Uterus (tissue), 3 donors: ENCODE measurements at regions not wholly inside any gene's neighbourhood (a gene's known extent, or its start where the extent isn't known, plus 50 kb on each side); places are given as distances from the start of the nearest gene placed in this dataset.

Experiments
- DNase-seq, 2 donors: peaks; one replicate each; pipeline ENCODE4 v3.0.0-alpha.2; 2019 to 2020
- H3K27ac ChIP-seq, 2 donors: fragments of 200-600 bp; sonication (generic); 1 replicate in 1 of 2; 2 replicates in 1 of 2; pipeline ENCODE4 v1.5.1; 2016 to 2018
- H3K27me3 ChIP-seq, 2 donors: fragments of 200-600 bp; sonication (generic); one replicate each; pipeline ENCODE4 v1.5.1; 2018 to 2019; ENCODE audit warnings: control low read depth in 1 of 2
- H3K36me3 ChIP-seq, 2 donors: fragments of 200-600 bp; sonication (generic); one replicate each; pipeline ENCODE4 v1.5.1; 2019; ENCODE audit warnings: control low read depth in 1 of 2
- H3K4me1 ChIP-seq, 2 donors: fragments of 200-600 bp; sonication (generic); one replicate each; pipeline ENCODE4 v1.5.1; 2018 to 2019; ENCODE audit warnings: control low read depth in 1 of 2
- H3K4me3 ChIP-seq, 2 donors: fragments of 200-600 bp; sonication (generic); 1 replicate in 1 of 2; 2 replicates in 1 of 2; pipeline ENCODE4 v1.5.1; 2018 to 2019; ENCODE audit warnings: mild to moderate bottlenecking in 1 of 2
- H3K9me3 ChIP-seq, 2 donors: fragments of 200-600 bp; sonication (generic); one replicate each; pipeline ENCODE4 v1.5.1; 2019; ENCODE audit warnings: control low read depth in 1 of 2
- CTCF ChIP-seq, 4 experiments: fragments of 200-600 bp in 2 of 4; fragments of 450-650 bp in 2 of 4; sonication (generic) in 2 of 4; IDR thresholded peaks; one replicate each; pipeline ENCODE4 v1.5.1; 2016 to 2019; ENCODE audit warnings: antibody characterized with exemption in 4 of 4, mild to moderate bottlenecking in 2 of 4, moderate library complexity in 1 of 4
- POLR2A ChIP-seq, 2 donors: fragments of 450-650 bp; IDR thresholded peaks; one replicate each; pipeline ENCODE4 v1.6.1; 2016; ENCODE audit warnings: antibody characterized with exemption in 2 of 2, mild to moderate bottlenecking in 1 of 2, moderate library complexity in 1 of 2
- intact Hi-C: fragments of 100-400 bp; cut with DNase I; formaldehyde crosslinking; loops from one replicate; pipeline ENCODE4 v1.15.1; 2023; ENCODE audit warnings: low total_unique reads
- donor health status: DM: yes; HTN: yes; CAD: no.

DNA sequence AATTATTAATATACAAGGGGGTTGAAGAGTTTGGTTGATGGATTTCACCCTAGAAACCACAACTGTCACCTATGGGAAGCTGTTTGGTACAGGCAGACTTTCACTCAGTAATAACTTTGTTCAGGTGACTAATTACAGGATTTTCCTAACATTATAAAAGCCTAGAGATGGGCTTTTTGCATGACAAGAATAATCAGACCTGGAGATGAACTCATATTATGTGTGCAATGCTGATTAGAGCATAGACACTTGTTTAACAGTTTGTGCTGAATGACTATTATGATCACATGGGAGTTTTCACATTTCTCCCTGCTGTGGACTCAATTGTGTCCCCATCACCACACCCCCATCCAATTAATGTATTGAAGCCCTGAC is 90.2 kb upstream of the STEAP4 start:
- Histone ChIP-seq H3K4me3 (no peak overlapping the region), H3K36me3 (no peaks in the 10 kb centered on the region), H3K4me1 (no peaks in the 10 kb centered on the region), H3K27me3 (no peaks in the 10 kb centered on the region), H3K27ac (no peak overlapping the region), H3K9me3 (no peaks in the 10 kb centered on the region)
- intact Hi-C loops, result no loop called here
- no peak for DNase-seq
- no peak for TF ChIP-seq POLR2A (IDR thresholded peaks at IDR 0.05)
- TF ChIP-seq CTCF (IDR thresholded peaks at IDR 0.05), result no peak

GRCh38 chr7:88396295-88396947 is 89.7 kb upstream of the STEAP4 start:
- intact Hi-C loops, result no loop called here
- Histone ChIP-seq H3K36me3 (no peaks in the 10 kb centered on the region), H3K9me3 (no peaks in the 10 kb centered on the region), H3K27me3 (no peaks in the 10 kb centered on the region), H3K27ac (no peak overlapping the region), H3K4me3 (no peak overlapping the region), H3K4me1 (no peaks in the 10 kb centered on the region)
- DNase-seq, result no peak
- TF ChIP-seq POLR2A (IDR thresholded peaks at IDR 0.05), result no peak
- TF ChIP-seq CTCF (IDR thresholded peaks at IDR 0.05), result no peak

DNA sequence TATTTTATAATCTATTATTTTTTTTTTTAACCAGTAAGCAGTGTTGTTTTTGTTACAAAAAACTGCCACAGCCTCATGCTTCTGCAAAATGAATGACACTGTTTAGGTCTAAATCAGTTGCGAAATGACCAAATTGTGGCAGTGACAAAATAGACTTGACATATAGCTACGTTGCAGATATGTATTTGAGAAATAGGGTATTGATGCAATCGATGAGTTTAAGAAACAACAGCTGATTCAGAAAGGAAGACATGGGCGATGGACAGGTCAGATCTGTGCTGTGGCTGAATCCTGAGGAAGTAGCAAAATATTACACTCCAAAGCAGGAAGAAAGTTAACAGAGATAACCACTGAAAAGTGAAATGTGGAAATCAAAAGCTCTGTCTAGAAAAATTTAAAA is 89.0 kb upstream of the STEAP4 start:
- H3K27me3 ChIP-seq, result no peaks in the 10 kb centered on the region
- no peaks in the 10 kb centered on the region for H3K9me3 ChIP-seq
- H3K4me3 ChIP-seq, result no peak overlapping the region
- DNase-seq, result no peak
- no peaks in the 10 kb centered on the region for H3K36me3 ChIP-seq
- no peaks in the 10 kb centered on the region for H3K4me1 ChIP-seq
- TF ChIP-seq POLR2A (IDR thresholded peaks at IDR 0.05) (no peak), CTCF (IDR thresholded peaks at IDR 0.05) (no peak)
- H3K27ac ChIP-seq, result no peak overlapping the region
- intact Hi-C loops, result no loop called here

GRCh38 chr7:88391247-88391646 is 84.6 kb upstream of the STEAP4 start:
- Histone ChIP-seq H3K4me3 (no peak overlapping the region), H3K4me1 (no peaks in the 10 kb centered on the region), H3K36me3 (no peaks in the 10 kb centered on the region), H3K9me3 (no peaks in the 10 kb centered on the region), H3K27ac (no peak overlapping the region), H3K27me3 (no peaks in the 10 kb centered on the region)
- intact Hi-C loops, result no loop called here
- DNase-seq, result no peak
- TF ChIP-seq POLR2A (IDR thresholded peaks at IDR 0.05) (no peak), CTCF (IDR thresholded peaks at IDR 0.05) (no peak)

DNA sequence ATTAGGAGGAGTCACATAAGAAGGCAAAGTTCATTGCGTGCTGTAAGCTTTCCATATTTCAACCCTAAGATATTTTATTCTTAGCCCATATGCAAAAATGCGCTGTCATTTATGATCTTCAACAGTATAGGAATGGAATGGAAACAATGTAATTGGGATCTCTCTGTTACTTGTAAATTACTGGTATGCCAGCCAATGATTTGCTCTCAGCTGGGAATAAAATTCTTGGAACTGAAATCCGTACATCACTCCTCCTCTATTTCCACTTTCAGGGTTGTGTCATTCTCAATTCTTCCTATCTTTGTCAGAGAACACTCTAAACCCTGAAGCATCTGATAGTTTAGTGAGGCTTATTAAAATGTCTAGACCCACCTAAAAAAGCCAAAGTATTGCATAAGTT is 80.7 kb upstream of the STEAP4 start:
- Histone ChIP-seq H3K9me3 (no peaks in the 10 kb centered on the region), H3K27me3 (no peaks in the 10 kb centered on the region), H3K27ac (no peak overlapping the region), H3K4me3 (no peak overlapping the region), H3K36me3 (no peaks in the 10 kb centered on the region), H3K4me1 (no peaks in the 10 kb centered on the region)
- no peak for DNase-seq
- intact Hi-C loops, result no loop called here
- no peak for TF ChIP-seq POLR2A (IDR thresholded peaks at IDR 0.05)

GRCh38 chr7:88386665-88387156 is 80.0 kb upstream of the STEAP4 start:
- intact Hi-C loops, result no loop called here
- Histone ChIP-seq H3K4me1 (no peaks in the 10 kb centered on the region), H3K9me3 (no peaks in the 10 kb centered on the region), H3K4me3 (no peak overlapping the region), H3K27ac (no peak overlapping the region), H3K36me3 (no peaks in the 10 kb centered on the region), H3K27me3 (no peaks in the 10 kb centered on the region)
- no peak for DNase-seq
- TF ChIP-seq POLR2A (IDR thresholded peaks at IDR 0.05), result no peak
- TF ChIP-seq CTCF (IDR thresholded peaks at IDR 0.05), result no peak
